KMS-11 (cell line): ENCODE measurements at regions not wholly inside any gene's neighbourhood (a gene's known extent, or its start where the extent isn't known, plus 50 kb on each side); places are given as distances from the start of the nearest gene placed in this dataset.

Source experiments
- H2AFZ ChIP-seq: fragments of 200-600 bp; sonication (generic); 2 replicates; pipeline ENCODE4 v1.6.1; 2016; ENCODE audit warnings: antibody characterized with exemption, mixed run types, low read depth
- H3K27ac ChIP-seq: fragments of 200-600 bp; sonication (generic); 2 replicates; pipeline ENCODE4 v1.6.1; 2016; ENCODE audit warnings: mild to moderate bottlenecking, mixed run types
- H3K27me3 ChIP-seq: fragments of 200-600 bp; sonication (generic); 2 replicates; pipeline ENCODE4 v1.6.1; 2017; ENCODE audit warnings: mild to moderate bottlenecking, low read depth, mixed run types, moderate library complexity; ENCODE audit not compliant: insufficient read depth
- H3K36me3 ChIP-seq: fragments of 200-600 bp; sonication (generic); 2 replicates; pipeline ENCODE4 v1.6.1; 2017; ENCODE audit warnings: mild to moderate bottlenecking, mixed run types; ENCODE audit not compliant: insufficient read depth
- H3K4me1 ChIP-seq: fragments of 200-600 bp; sonication (generic); 2 replicates; pipeline ENCODE4 v1.6.1; 2016; ENCODE audit warnings: mild to moderate bottlenecking, low read depth, mixed run types; ENCODE audit not compliant: poor library complexity, severe bottlenecking
- H3K4me2 ChIP-seq: fragments of 200-600 bp; sonication (generic); 2 replicates; pipeline ENCODE4 v1.7.0; 2016; ENCODE audit warnings: mild to moderate bottlenecking, mixed run types
- H3K4me3 ChIP-seq: fragments of 200-600 bp; sonication (generic); IDR thresholded peaks from 2 replicates; pipeline ENCODE4 v1.6.1; 2017; ENCODE audit warnings: low read depth, low read length, mixed read lengths; ENCODE audit not compliant: insufficient read depth
- H3K79me2 ChIP-seq: fragments of 200-600 bp; sonication (generic); 2 replicates; pipeline ENCODE4 v1.6.1; 2016; ENCODE audit warnings: low read depth, mixed run types; ENCODE audit not compliant: insufficient read depth
- H3K9ac ChIP-seq: fragments of 200-600 bp; sonication (generic); 2 replicates; pipeline ENCODE4 v1.6.1; 2016; ENCODE audit warnings: mild to moderate bottlenecking, mixed run types
- H4K20me1 ChIP-seq: fragments of 200-600 bp; sonication (generic); 2 replicates; pipeline ENCODE4 v1.6.1; 2016; ENCODE audit warnings: mild to moderate bottlenecking, mixed run types; ENCODE audit not compliant: insufficient read depth
- CTCF ChIP-seq: fragments of 200-600 bp; sonication (generic); conservative IDR thresholded peaks from 2 replicates; pipeline ENCODE4 v1.6.1; 2017; ENCODE audit warnings: low read depth, mild to moderate bottlenecking, antibody characterized with exemption, low read length, moderate library complexity, mixed read lengths

GRCh38 chr5:164296603-164297080 is 791.2 kb downstream of the MAT2B start:
- Histone ChIP-seq H3K4me3 (no peak overlapping the region), H3K27me3 (no peaks in the 10 kb centered on the region), H3K27ac (no peak overlapping the region), H2AFZ (no peak overlapping the region), H3K79me2 (no peaks in the 10 kb centered on the region), H3K9ac (no peak overlapping the region), H3K4me2 (no peak overlapping the region), H3K4me1 (no peaks in the 10 kb centered on the region), H4K20me1 (no peaks in the 10 kb centered on the region), H3K36me3 (no peaks in the 10 kb centered on the region)
- no peak for TF ChIP-seq CTCF

- H3K9ac ChIP-seq: no peak overlapping the region
- TF ChIP-seq CTCF: no peak
Measured at GRCh38 chr5:164298165-164298564, 792.7 kb downstream of the MAT2B start.

GRCh38 chr5:164300295-164300694 is 794.9 kb downstream of the MAT2B start:
- H2AFZ ChIP-seq: no peak overlapping the region
- H3K4me2 ChIP-seq: no peak overlapping the region
- no peaks in the 10 kb centered on the region for H4K20me1 ChIP-seq
- no peak overlapping the region for H3K4me3 ChIP-seq
- H3K4me1 ChIP-seq: no peaks in the 10 kb centered on the region
- H3K36me3 ChIP-seq: no peaks in the 10 kb centered on the region
- no peaks in the 10 kb centered on the region for H3K27me3 ChIP-seq
- H3K9ac ChIP-seq: no peak overlapping the region
- no peak for TF ChIP-seq CTCF
- H3K27ac ChIP-seq: no peak overlapping the region
- no peaks in the 10 kb centered on the region for H3K79me2 ChIP-seq

More at GRCh38 chr5:164298165-164298564, 792.7 kb downstream of the MAT2B start:
- no peaks in the 10 kb centered on the region for H4K20me1 ChIP-seq
- no peaks in the 10 kb centered on the region for H3K4me1 ChIP-seq
- H3K4me3 ChIP-seq: no peak overlapping the region
- H3K79me2 ChIP-seq: no peaks in the 10 kb centered on the region
- H3K4me2 ChIP-seq: no peak overlapping the region
- H3K27ac ChIP-seq: no peak overlapping the region
- no peak overlapping the region for H2AFZ ChIP-seq
- H3K27me3 ChIP-seq: no peaks in the 10 kb centered on the region
- no peaks in the 10 kb centered on the region for H3K36me3 ChIP-seq

GRCh38 chr5:164301136-164301535 is 795.7 kb downstream of the MAT2B start:
- Histone ChIP-seq H3K27ac (no peak overlapping the region), H3K4me3 (no peak overlapping the region), H2AFZ (no peak overlapping the region), H3K9ac (no peak overlapping the region), H3K27me3 (no peaks in the 10 kb centered on the region), H3K79me2 (no peaks in the 10 kb centered on the region), H3K36me3 (no peaks in the 10 kb centered on the region), H4K20me1 (no peaks in the 10 kb centered on the region), H3K4me1 (no peaks in the 10 kb centered on the region), H3K4me2 (no peak overlapping the region)
- TF ChIP-seq CTCF: no peak
